GM23248 (cell line): ENCODE measurements at regions not wholly inside any gene's neighbourhood (a gene's known extent, or its start where the extent isn't known, plus 50 kb on each side); places are given as distances from the start of the nearest gene placed in this dataset.

Experiments
- DNase-seq: peaks from one replicate; pipeline ENCODE4 v3.0.0-alpha.2; 2015
- H2AFZ ChIP-seq: fragments of 200-600 bp; sonication (generic); 2 replicates; pipeline ENCODE4 v1.6.1; 2016; ENCODE audit warnings: antibody characterized with exemption
- H3F3A ChIP-seq: fragments of 200-600 bp; sonication (generic); 2 replicates; pipeline ENCODE4 v1.6.1; 2016; ENCODE audit warnings: mild to moderate bottlenecking, antibody characterized with exemption, mixed run types; ENCODE audit not compliant: insufficient read depth
- H3K27ac ChIP-seq: fragments of 200-600 bp; sonication (generic); 2 replicates; pipeline ENCODE4 v1.5.1; 2016; ENCODE audit warnings: mild to moderate bottlenecking
- H3K27me3 ChIP-seq: fragments of 200-600 bp; sonication (generic); replicated peaks from 2 replicates; pipeline ENCODE4 v1.6.1; 2016; ENCODE audit warnings: mild to moderate bottlenecking; ENCODE audit not compliant: insufficient read depth
- H3K36me3 ChIP-seq: fragments of 200-600 bp; sonication (generic); 2 replicates; pipeline ENCODE4 v1.6.1; 2016; ENCODE audit warnings: low read depth, mild to moderate bottlenecking
- H3K4me1 ChIP-seq: fragments of 200-600 bp; sonication (generic); 2 replicates; pipeline ENCODE4 v1.6.1; 2016; ENCODE audit warnings: mild to moderate bottlenecking; ENCODE audit not compliant: insufficient read depth
- H3K4me2 ChIP-seq: fragments of 200-600 bp; sonication (generic); one replicate; pipeline ENCODE4 v1.6.1; 2016; ENCODE audit warnings: mild to moderate bottlenecking; ENCODE audit not compliant: unreplicated experiment
- H3K4me3 ChIP-seq: fragments of 200-600 bp; sonication (generic); 2 replicates; pipeline ENCODE4 v1.5.1; 2016; ENCODE audit warnings: mild to moderate bottlenecking
- H3K79me2 ChIP-seq: fragments of 200-600 bp; sonication (generic); 2 replicates; pipeline ENCODE4 v1.6.1; 2016; ENCODE audit warnings: mild to moderate bottlenecking; ENCODE audit not compliant: insufficient read depth
- H3K9ac ChIP-seq: fragments of 200-600 bp; sonication (generic); 2 replicates; pipeline ENCODE4 v1.6.1; 2016; ENCODE audit warnings: mild to moderate bottlenecking
- H3K9me2 ChIP-seq: fragments of 200-600 bp; sonication (generic); 2 replicates; pipeline ENCODE4 v1.6.1; 2016; ENCODE audit warnings: mixed run types, mild to moderate bottlenecking, moderate library complexity; ENCODE audit not compliant: insufficient read depth
- H3K9me3 ChIP-seq: fragments of 200-600 bp; sonication (generic); one replicate; pipeline ENCODE4 v1.6.1; 2017; ENCODE audit warnings: low read depth
- H4K20me1 ChIP-seq: fragments of 200-600 bp; sonication (generic); 2 replicates; pipeline ENCODE4 v1.6.0; 2016; ENCODE audit not compliant: insufficient read depth
- EZH2 ChIP-seq: fragments of 200-600 bp; sonication (generic); IDR thresholded peaks from 2 replicates; pipeline ENCODE4 v1.6.1; 2018; ENCODE audit warnings: antibody characterized with exemption, mild to moderate bottlenecking; ENCODE audit not compliant: insufficient read depth, poor library complexity, severe bottlenecking
- EZH2phosphoT487 ChIP-seq: fragments of 200-600 bp; sonication (generic); IDR thresholded peaks from 2 replicates; pipeline ENCODE4 v1.6.1; 2018; ENCODE audit warnings: antibody characterized with exemption, moderate library complexity, mild to moderate bottlenecking, low read depth; ENCODE audit not compliant: insufficient read depth
- WGBS, 2 experiments: methylation state at CpG; one replicate each; pipeline ENCODE4 v1.1.6; 2015 to 2017; ENCODE audit warnings: low lambda C conversion rate in 2 of 2, low coverage in 1 of 2; ENCODE audit errors: missing lambda C conversion rate in 2 of 2; 5-methylcytosine and 5-hydroxymethylcytosine counted together
- in situ Hi-C: fragments of 300-500 bp; cut with MboI; formaldehyde crosslinking; loops from 2 replicates; pipeline ENCODE4 v1.15.0; 2020

DNA sequence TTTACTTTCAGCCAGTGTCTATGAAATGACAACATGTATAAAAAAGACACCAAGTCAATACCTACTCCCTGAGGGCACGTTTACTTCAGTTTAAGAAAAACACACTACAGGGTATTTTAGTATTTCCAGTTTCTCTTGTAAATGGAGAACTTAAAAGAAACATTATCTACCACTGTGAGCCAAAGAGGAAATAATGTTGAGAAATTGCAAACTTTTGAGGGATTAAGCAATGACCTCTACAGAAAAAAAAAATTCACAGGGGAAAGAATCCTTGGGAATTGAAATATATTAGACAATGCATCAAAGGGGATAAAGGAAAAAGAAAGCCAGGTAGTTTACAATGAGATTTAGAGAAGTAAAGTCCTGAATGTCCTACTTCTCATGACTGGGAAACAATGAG lies 126.0 kb downstream of the KCNJ2 start:
- in situ Hi-C loops: no loop called here
- H3K79me2 ChIP-seq: no peaks in the 10 kb centered on the region
- H3K9me2 ChIP-seq: no peaks in the 10 kb centered on the region
- TF ChIP-seq EZH2phosphoT487: no peak
- TF ChIP-seq EZH2: no peak
- H3K4me1 ChIP-seq: no peaks in the 10 kb centered on the region
- H3K27me3 ChIP-seq: no peaks in the 10 kb centered on the region
- no peak overlapping the region for H3K4me2 ChIP-seq
- no peak overlapping the region for H3K27ac ChIP-seq
- no peaks in the 10 kb centered on the region for H3K9me3 ChIP-seq
- no peaks in the 10 kb centered on the region for H3F3A ChIP-seq
- H2AFZ ChIP-seq: no peak overlapping the region
- no peaks in the 10 kb centered on the region for H4K20me1 ChIP-seq
- 9 to 10% methylated on average over 1 of the region's 1 CpG for WGBS, 2 experiments
- no peak overlapping the region for H3K9ac ChIP-seq
- H3K4me3 ChIP-seq: no peak overlapping the region
- no peak for DNase-seq
- H3K36me3 ChIP-seq: no peaks in the 10 kb centered on the region

DNA sequence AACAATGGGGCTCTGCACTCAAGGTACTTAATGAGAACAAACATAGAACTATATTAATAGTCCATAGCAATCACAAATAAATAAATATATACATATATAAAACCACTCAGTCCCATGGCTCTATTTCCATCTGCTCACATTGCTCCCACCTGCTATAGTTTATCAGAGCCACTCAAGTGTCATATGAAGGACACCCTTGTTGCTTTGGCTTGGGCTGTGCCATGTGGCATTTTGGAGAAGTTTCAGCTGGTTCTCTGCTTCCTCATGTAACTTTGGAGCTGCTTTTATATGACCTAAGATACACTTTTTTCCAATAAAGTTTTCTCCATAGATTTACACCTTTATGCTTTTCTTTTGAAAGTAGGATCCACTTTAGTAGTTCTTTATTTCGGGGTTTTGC lies 126.4 kb downstream of the KCNJ2 start:
- no peaks in the 10 kb centered on the region for H3K9me2 ChIP-seq
- H3K4me2 ChIP-seq: no peak overlapping the region
- no peaks in the 10 kb centered on the region for H3F3A ChIP-seq
- TF ChIP-seq EZH2phosphoT487: no peak
- TF ChIP-seq EZH2: no peak
- WGBS, 2 experiments: 59 to 62% methylated on average over 1 of the region's 1 CpG
- in situ Hi-C loops: no loop called here
- no peak for DNase-seq
- no peaks in the 10 kb centered on the region for H3K9me3 ChIP-seq
- no peaks in the 10 kb centered on the region for H3K4me1 ChIP-seq
- H3K9ac ChIP-seq: no peak overlapping the region
- no peaks in the 10 kb centered on the region for H4K20me1 ChIP-seq
- no peaks in the 10 kb centered on the region for H3K36me3 ChIP-seq
- no peak overlapping the region for H3K4me3 ChIP-seq
- no peak overlapping the region for H3K27ac ChIP-seq
- no peaks in the 10 kb centered on the region for H3K27me3 ChIP-seq
- no peaks in the 10 kb centered on the region for H3K79me2 ChIP-seq
- H2AFZ ChIP-seq: no peak overlapping the region

DNA sequence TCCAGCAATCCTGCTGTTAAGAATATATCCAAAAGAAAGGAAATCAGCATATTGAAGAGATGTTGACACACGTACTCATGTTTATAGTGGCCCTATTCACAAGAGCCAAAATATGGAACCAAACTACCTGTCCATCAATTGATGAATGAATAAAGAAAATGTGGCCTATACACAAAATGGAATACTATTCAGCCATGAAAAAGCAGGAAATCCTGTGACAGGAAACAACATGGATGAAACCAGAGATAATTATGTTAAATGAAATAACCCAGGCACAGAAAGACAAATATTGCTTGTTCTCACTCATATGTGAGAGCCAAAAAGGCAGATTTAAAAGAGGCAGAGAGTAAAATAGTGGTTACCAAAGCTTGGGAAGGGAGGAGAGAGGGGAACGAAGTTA lies 127.1 kb downstream of the KCNJ2 start:
- no peaks in the 10 kb centered on the region for H3K36me3 ChIP-seq
- no peaks in the 10 kb centered on the region for H3K79me2 ChIP-seq
- in situ Hi-C loops: no loop called here
- no peak overlapping the region for H3K9ac ChIP-seq
- 41 to 46% methylated on average over 2 of the region's 2 CpGs for WGBS, 2 experiments
- H3K9me3 ChIP-seq: no peaks in the 10 kb centered on the region
- no peaks in the 10 kb centered on the region for H3K9me2 ChIP-seq
- TF ChIP-seq EZH2phosphoT487: no peak
- TF ChIP-seq EZH2: no peak
- H3K4me3 ChIP-seq: no peak overlapping the region
- H4K20me1 ChIP-seq: no peaks in the 10 kb centered on the region
- H3K4me2 ChIP-seq: no peak overlapping the region
- no peak overlapping the region for H2AFZ ChIP-seq
- H3K27ac ChIP-seq: no peak overlapping the region
- no peak for DNase-seq
- no peaks in the 10 kb centered on the region for H3K27me3 ChIP-seq
- no peaks in the 10 kb centered on the region for H3K4me1 ChIP-seq
- H3F3A ChIP-seq: no peaks in the 10 kb centered on the region

DNA sequence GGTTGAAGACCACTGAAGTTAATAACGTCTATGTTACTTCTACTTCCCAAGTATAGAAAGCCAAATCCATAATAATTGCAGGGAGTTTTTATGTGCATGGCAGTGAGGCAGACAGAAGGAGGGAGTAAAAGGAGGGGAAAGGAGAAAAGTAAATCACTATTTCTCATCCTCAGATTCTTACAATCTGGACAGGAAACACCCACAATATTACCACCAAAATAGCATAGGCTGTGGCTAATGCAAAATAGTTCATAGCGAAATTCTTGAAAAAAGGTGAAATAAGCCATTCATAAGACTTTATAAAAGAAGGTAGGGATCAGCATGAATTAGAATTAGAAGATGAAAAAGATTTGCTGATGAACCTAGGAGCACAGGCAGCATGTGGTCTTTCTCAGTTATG lies 128.1 kb downstream of the KCNJ2 start:
- H3K4me3 ChIP-seq: no peak overlapping the region
- no peaks in the 10 kb centered on the region for H3K9me2 ChIP-seq
- H3K9ac ChIP-seq: no peak overlapping the region
- H3F3A ChIP-seq: no peaks in the 10 kb centered on the region
- no peaks in the 10 kb centered on the region for H4K20me1 ChIP-seq
- no peak overlapping the region for H2AFZ ChIP-seq
- no peaks in the 10 kb centered on the region for H3K27me3 ChIP-seq
- WGBS, 2 experiments: 45 to 54% methylated on average over 2 of the region's 2 CpGs
- TF ChIP-seq EZH2phosphoT487 (no peak), EZH2 (no peak)
- no peak overlapping the region for H3K27ac ChIP-seq
- DNase-seq: no peak
- H3K79me2 ChIP-seq: no peaks in the 10 kb centered on the region
- H3K9me3 ChIP-seq: no peaks in the 10 kb centered on the region
- H3K4me2 ChIP-seq: no peak overlapping the region
- H3K4me1 ChIP-seq: no peaks in the 10 kb centered on the region
- in situ Hi-C loops: no loop called here
- H3K36me3 ChIP-seq: no peaks in the 10 kb centered on the region

DNA sequence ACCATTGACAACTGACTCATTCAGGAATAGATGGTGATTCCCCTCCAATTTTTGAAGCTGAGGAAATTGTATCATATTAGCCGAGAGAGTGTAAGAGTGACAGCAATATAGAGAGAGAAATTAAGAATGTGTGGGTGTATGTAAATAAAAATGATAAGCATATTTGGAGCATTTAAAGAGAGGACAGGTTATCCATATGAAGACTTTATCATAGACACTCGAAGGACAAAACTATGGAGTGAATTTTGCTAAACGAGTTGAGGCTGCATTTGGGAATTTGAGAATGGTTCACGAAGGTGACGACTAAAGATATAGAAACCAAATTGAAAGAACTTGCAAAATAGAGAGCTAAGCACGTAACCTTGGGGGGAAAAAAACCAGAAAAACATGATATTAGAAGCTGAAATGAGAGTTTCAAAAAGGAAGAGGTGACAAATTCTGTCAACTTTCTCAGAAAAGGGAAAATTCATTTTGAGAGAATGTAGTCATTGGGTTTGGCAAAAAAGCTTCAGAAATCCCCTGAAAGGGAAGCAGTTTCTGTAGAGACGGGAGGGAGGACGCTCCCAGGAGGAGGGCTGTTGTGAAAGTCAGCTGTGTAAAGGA lies 129.7 kb downstream of the KCNJ2 start:
- H3K27ac ChIP-seq: no peak overlapping the region
- H3K9ac ChIP-seq: no peak overlapping the region
- H4K20me1 ChIP-seq: no peaks in the 10 kb centered on the region
- TF ChIP-seq EZH2 (no peak), EZH2phosphoT487 (no peak)
- no peaks in the 10 kb centered on the region for H3K36me3 ChIP-seq
- no peaks in the 10 kb centered on the region for H3F3A ChIP-seq
- in situ Hi-C loops: no loop called here
- H3K9me3 ChIP-seq: no peaks in the 10 kb centered on the region
- H3K4me1 ChIP-seq: no peaks in the 10 kb centered on the region
- no peaks in the 10 kb centered on the region for H3K27me3 ChIP-seq
- WGBS, 2 experiments: 55 to 58% methylated on average over 8 of the region's 8 CpGs
- H3K79me2 ChIP-seq: no peaks in the 10 kb centered on the region
- H3K9me2 ChIP-seq: no peaks in the 10 kb centered on the region
- no peak overlapping the region for H3K4me3 ChIP-seq
- H3K4me2 ChIP-seq: no peak overlapping the region
- no peak overlapping the region for H2AFZ ChIP-seq
- DNase-seq: no peak
